HL-60 (cell line): ENCODE measurements at regions not wholly inside any gene's neighbourhood (a gene's known extent, or its start where the extent isn't known, plus 50 kb on each side); places are given as distances from the start of the nearest gene placed in this dataset.

ENCODE experiments used
- CTCF ChIP-seq: IDR thresholded peaks from one replicate; pipeline ENCODE4 v1.5.1; 2011; ENCODE audit warnings: low read length, control low read depth, inconsistent platforms; ENCODE audit not compliant: insufficient read depth
- GABPA ChIP-seq: IDR thresholded peaks from 2 replicates; pipeline ENCODE4 v1.6.1; 2012; ENCODE audit warnings: low read depth
- POLR2AphosphoS5 ChIP-seq: IDR thresholded peaks from 2 replicates; pipeline ENCODE4 v1.6.1; 2012; ENCODE audit warnings: low read depth
- SPI1 ChIP-seq: IDR thresholded peaks from 2 replicates; pipeline ENCODE4 v1.6.1; 2012; ENCODE audit warnings: low read depth, mild to moderate bottlenecking, borderline replicate concordance
- TF ChIP-seq, protein P1 (sequence below): IDR thresholded peaks from 2 replicates; pipeline ENCODE4 v1.6.1; 2012; ENCODE audit warnings: low read depth; ENCODE audit not compliant: insufficient replicate concordance

GRCh38 chr12:31783996-31784645 is 55.3 kb upstream of the AMN1 start:
- TF ChIP-seq CTCF (no peak), POLR2AphosphoS5 (no peak), GABPA (no peak), SPI1 (no peak)
- TF ChIP-seq, protein P1, sequence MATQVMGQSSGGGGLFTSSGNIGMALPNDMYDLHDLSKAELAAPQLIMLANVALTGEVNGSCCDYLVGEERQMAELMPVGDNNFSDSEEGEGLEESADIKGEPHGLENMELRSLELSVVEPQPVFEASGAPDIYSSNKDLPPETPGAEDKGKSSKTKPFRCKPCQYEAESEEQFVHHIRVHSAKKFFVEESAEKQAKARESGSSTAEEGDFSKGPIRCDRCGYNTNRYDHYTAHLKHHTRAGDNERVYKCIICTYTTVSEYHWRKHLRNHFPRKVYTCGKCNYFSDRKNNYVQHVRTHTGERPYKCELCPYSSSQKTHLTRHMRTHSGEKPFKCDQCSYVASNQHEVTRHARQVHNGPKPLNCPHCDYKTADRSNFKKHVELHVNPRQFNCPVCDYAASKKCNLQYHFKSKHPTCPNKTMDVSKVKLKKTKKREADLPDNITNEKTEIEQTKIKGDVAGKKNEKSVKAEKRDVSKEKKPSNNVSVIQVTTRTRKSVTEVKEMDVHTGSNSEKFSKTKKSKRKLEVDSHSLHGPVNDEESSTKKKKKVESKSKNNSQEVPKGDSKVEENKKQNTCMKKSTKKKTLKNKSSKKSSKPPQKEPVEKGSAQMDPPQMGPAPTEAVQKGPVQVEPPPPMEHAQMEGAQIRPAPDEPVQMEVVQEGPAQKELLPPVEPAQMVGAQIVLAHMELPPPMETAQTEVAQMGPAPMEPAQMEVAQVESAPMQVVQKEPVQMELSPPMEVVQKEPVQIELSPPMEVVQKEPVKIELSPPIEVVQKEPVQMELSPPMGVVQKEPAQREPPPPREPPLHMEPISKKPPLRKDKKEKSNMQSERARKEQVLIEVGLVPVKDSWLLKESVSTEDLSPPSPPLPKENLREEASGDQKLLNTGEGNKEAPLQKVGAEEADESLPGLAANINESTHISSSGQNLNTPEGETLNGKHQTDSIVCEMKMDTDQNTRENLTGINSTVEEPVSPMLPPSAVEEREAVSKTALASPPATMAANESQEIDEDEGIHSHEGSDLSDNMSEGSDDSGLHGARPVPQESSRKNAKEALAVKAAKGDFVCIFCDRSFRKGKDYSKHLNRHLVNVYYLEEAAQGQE: no peak
